Fibroblast of skin of back (primary cell): ENCODE measurements at regions not wholly inside any gene's neighbourhood (a gene's known extent, or its start where the extent isn't known, plus 50 kb on each side); places are given as distances from the start of the nearest gene placed in this dataset.

ENCODE experiments used
- DNase-seq: peaks from one replicate; pipeline ENCODE4 v3.0.0-alpha.2; 2013

DNA sequence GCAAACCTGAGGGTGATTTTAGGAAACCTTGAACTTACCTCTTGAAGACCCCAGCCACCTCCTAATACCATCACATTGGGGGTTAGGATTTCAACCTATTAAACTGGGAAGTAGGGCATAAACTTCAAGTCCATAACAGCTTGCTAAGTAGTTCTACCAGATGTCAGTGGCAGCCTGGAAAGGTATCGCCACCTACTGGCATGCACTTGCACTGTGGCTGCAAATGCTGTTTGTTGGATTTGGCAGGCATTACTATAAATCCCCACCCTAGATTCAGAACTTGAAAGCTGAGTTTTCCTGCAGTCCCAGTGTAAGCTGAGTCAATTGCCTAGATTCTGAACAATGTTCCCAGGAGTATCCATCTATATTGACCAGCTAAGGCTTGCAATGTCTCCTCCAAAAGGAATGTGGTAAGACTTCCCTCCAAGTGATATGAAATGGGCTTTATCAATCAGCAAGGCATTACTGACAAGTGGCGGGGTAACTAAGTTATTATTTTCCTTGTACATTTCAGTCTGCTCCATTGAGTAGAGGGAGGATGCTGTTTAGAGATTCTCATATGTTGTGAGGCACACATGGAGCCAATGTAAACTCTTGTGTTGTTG, 474.5 kb downstream of the PTPRC start:
- peak; percentile 60 for DNase-seq

DNA sequence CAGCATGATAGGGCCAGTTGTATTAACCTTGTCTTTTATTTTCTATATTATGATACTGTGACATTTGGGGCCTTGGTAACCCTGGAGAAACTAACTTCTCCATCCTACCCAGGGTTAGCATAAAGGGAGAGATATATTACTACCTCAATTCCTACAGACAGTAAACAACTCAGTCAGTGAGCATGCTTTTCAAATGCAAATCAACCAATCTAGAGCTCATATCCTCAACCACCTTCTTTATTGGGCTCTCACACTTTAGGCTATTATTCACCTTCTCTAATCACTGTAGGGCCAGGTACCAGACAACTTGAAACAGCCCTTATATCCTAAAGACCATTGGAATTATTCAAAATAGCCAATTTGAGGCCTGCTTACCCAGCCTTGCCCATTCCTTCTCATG, 477.6 kb downstream of the PTPRC start:
- no peak for DNase-seq

DNA sequence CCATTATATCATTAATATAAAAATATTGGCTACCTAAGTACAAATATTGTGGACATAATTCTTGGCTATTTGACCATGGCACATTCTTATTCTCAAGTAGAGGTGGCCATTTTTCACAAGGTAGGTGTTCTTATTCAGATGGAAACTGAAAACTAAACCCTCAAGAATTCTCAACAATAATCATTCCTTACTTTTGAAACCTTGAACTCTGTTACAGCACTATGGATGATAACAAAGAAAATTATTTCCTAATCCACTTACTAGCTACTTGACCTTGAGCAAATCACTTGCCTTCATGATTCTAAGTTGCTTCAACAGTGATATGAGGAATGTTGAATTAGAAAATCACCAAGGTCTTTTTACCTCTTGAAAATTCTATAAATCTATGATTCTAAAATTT, 482.2 kb downstream of the PTPRC start:
- DNase-seq: no peak

DNA sequence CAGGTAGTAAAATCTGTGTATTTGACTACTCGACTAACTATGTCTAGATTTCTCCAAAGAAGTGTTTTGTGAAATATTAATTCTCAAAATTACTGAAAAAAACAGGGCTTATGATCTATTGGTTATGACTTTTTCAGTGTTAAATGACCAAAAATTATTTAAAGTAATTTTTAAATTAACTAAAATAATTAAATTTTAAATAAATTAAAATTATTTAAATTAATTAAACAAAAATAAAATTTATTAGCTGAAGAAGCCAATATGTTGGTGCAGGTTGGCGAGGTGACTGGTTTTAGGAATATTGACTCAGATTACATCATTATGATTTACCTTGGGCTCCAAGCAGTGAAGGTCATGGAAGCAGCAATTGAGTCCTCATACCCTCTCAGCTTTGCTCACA, 483.2 kb downstream of the PTPRC start:
- DNase-seq: no peak

DNA sequence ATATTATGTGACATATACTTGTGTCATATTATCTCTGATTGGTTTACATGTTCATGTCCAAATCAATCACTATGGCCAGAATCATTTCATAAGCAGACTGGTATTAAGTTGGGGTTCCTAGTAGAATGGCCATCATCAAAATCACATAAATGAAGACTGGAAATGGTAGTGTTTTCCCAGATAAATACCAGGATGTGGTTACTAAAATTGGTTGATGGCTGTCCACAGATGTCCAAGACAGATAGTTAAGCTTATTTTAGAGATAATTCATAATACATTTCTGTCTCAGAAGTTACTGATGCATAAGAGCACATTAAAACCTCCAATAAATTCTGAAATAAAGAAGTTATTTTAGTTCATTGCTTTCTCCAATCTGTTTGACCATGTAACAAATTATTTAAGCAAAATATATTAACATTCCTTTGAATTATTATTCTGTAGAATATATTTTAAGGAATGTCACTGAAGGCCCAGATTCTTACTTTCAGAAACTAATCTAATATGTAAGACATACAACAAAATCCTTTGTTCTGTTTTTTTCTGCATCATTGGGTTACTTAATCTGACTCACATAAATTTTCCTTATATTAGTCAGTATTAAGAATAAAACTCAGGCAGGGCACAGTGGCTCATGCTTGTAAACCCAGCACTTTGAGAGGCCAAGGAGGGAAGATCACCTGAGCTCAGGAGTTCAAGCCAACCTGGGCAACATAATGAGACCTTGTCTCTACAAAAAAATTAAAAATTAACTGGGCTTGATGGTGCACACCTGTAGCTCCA, 483.9 kb downstream of the PTPRC start:
- DNase-seq: peak; percentile 55

DNA sequence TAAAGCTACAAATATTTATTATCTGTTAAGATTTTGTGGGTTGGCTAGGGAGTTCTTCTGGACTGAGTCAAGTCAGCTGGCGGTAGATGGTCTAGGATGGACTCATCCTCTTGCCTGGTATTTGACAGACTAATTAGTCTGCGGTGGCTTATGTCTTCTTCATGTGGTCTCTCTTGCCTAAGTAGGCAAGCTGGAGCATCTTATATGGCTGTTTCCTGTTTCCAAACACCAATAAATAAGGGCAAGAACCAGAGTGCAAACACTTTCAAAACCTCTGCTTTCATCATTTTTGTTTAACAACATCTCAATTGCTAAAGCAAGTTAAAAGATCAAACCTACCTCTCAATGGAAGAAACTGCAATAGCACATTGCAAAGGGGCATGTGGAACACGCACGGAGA, 484.8 kb downstream of the PTPRC start:
- peak; percentile 54 for DNase-seq

DNA sequence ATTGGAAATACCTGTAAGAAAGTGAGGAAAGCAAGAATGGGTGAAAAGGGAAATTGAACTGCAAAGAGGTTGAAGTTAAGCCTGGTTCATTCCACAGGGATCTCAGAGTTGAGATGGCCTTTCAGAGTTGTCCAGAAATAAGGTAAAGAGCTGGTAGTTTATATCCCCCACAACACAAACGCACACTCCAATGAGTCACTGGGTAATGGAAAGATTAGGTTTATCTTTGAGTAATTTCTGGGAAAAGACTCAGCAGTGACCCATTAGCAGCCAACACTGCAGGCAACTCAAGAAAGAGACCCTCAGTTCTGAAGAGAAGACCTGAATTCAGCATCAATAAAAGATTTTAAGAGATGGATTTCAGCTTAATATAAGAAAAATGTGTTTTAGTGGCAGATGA, 485.5 kb downstream of the PTPRC start:
- peak; percentile 23 for DNase-seq

DNA sequence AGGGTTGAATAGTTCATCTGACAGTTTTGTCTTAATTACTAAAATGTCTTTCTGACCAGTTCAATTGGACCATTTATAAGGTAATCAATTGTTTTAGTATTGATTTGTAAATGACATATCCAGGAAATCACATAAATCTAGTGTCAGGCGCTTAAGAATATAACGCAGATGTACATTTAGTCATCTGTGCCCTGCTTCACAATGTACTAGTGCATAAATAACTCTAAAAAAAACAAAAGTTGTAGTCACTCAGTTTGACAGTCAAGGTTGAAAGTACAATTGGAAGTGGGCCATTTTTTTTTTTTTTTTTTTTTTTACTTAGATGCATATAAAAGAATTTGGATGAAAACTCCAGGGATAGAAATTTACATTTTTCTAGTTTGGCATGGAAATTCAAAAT, 490.4 kb downstream of the PTPRC start:
- peak; percentile 1 for DNase-seq

DNA sequence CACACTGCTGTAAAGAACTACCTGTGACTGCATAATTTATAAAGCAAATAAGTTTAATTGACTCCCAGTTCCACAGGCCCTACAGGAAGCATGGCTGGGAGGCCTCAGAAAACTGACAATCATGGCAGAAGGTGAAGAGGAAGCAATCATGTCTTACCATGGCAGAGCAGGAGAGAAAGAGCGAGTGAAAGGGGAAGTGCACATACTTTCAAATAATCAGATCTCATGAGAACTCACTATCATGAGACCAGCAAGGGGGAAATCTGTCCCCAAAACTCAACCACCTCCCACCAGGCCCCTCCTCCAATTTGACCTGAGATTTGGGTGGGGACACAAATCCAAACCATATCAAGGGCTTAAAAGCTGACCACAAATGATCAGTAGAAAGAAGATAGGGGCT, 493.2 kb downstream of the PTPRC start:
- DNase-seq: no peak

DNA sequence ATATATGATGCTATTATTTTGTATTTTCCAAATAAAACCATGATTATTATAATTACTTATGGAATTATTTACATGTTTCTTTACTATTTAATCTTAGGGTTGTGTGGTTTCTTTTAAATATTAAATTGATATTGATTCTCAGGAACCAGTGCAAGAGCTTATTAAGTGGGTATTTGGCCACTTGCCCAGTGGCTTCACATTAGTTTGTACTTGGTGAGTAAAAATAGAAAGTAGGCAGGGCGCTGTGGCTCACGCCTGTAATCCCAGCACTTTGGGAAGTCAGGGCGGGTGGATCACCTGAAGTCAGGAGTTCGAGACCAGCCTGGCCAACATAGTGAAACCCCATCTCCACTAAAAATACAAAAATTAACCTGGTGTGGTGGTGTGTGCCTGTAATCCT, 497.1 kb downstream of the PTPRC start:
- DNase-seq: no peak

DNA sequence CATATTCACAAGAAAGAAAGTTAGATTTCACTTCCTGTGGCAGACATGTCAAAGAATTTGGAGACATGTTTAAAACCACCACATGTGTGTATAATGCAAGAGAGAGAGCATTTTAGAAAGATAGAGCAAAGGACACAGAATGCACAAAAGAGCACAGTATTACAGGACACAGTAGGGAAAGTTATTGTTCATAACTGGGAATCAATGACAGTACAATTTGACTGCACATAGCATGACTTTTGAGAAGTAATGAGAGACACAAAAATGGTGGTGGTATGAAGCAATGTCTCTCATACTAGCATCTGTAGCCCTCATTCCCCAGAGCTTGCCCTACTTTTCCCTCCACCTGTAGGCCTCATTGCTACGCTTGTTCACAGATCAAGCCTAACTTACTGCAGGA, 499.2 kb downstream of the PTPRC start:
- DNase-seq: no peak

DNA sequence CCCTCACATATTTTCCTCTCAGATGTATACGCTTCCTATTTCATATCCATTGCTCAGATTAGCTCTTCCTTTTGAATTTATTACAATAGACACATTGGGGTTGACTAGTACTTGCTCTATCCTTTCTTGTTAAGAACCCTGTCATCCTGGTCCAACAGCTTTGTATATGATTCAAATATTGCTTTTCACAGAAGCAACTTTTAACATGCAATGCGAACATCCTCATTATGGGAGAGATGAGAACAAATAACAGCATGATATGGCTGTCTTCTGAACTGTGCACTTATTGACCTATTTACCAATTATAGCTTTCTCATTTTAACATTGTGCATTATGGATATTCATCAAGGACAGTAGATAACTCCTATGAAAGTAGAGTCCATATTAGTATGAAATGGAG, 510.8 kb downstream of the PTPRC start:
- DNase-seq: no peak

DNA sequence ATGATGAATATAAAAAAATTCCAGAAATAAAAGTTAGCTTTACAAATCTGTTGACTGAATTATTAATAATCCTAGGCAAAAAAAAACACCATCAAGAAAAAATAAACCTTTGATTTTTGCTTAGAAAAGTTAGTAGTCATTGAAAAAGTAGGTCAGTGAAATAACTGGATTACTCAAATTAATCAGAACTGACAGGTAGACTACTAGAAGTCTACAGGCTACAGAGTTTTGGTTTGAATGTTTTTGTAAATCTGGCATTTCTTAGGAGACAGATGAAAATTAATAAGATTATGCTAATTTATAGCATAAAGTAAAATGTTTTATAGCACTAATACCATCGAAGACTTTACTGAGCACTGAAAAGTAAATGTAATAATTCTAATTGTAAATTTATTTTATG, 511.9 kb downstream of the PTPRC start:
- DNase-seq: no peak

DNA sequence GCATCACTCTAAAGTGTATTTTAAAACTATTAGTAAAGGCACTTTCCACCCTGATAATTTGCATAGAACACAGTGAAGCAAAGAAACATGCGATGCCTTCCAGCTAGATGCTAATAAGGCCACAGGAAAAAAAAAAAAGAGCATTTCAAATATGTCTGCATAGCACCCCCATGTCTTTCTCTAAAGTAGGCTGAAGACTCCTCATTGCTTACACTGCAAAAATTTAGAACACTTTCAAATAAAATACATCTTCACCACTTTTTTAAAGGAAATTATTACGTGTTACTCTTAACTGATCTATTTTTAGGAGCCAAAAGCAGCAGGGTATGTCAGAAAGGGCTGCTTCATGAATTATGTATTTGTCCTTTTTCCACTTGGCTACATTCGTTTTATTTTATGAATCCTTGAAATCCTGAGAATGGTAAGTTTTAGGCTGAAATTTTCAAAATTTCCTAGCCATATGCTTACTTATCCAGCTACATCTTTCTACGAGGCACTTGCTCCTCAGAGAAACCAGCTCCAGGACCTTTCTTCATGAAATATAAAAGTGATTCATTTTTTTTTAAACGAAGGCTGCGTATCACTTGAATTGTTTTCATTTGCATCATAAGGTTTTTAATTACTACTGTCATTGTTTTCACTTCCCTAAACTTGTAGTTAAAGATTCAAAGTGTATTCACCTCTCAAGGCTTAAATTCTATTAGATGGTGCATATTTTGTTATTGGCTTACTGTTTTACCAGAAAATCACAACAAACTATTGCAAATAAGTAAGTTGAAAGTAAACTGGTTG, 513.0 kb downstream of the PTPRC start:
- no peak for DNase-seq

DNA sequence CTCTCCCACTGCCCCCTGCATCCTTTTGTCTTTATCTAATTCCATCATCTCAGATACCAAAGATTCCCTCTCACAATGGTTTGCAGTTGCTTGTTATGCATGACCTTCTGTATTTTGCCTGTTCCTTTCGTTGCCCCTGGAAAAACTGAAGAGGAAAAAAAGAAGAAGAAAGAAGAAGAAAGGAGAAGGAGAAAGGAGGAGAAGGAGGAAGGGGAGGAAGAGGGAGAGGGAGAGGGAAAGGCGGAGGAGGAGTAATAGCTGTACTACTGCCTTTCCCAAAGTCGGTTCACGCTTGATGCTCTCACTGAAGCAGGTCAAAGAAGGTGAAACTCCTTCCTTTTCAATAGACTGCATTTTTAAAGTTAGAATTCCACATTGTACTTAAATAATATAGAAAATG, 513.8 kb downstream of the PTPRC start:
- DNase-seq: no peak

DNA sequence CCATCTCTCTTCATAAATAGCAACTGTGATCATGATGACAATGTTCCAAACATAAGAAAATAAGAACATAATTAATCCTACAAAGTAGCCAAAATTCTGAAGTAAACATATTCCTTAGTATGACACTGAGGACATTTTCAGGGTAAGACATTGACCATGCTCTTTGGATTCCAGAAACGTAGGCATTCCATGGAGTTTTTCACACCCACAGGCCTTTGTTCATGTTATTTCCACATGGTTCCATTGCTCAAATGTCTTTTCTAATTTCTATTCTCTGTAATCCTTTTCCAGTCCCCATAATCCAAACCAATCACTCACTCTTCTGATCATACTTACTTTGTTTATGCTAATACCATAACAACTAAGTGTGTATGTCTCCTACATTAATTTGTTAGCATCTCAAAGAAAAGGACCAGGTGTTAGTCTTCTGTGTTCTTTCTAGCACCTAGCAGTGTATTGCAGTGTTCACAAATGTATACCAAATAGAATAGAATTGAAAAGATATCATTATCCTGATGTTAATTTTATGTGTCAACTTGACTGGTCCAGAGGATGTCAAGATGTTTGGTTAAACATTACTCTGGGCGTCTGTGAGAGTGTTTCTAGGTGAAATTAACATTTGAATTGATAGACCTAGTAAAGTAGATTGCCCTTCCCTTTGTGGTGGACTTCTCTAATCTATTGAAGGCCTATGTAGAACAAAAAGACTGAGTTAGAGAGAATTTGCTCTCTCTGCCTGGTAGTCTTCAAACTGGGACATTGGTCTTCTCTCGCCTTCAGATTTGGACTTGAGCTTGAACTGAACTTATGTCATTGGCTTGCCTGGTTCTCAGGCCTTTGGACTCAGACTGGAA, 516.6 kb downstream of the PTPRC start:
- no peak for DNase-seq

DNA sequence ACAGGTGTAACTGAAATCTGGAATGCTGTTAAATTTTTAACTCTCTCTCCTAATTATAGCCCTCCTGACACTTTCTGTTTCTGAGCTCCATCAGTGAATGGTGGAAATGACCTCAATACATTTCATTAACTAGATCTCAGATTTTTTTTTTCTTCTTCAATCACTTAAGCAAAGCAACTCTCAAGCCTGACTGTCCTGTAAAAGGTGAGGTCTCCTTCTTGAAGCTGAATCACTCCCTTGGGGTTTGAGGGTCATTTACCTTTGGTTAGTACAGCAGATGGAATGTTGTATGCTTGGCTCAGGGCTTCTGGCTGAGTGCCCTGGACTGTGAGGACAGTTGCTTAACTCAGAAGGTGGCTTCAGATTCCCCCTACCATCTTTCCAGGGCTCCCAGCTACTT, 518.7 kb downstream of the PTPRC start:
- no peak for DNase-seq

DNA sequence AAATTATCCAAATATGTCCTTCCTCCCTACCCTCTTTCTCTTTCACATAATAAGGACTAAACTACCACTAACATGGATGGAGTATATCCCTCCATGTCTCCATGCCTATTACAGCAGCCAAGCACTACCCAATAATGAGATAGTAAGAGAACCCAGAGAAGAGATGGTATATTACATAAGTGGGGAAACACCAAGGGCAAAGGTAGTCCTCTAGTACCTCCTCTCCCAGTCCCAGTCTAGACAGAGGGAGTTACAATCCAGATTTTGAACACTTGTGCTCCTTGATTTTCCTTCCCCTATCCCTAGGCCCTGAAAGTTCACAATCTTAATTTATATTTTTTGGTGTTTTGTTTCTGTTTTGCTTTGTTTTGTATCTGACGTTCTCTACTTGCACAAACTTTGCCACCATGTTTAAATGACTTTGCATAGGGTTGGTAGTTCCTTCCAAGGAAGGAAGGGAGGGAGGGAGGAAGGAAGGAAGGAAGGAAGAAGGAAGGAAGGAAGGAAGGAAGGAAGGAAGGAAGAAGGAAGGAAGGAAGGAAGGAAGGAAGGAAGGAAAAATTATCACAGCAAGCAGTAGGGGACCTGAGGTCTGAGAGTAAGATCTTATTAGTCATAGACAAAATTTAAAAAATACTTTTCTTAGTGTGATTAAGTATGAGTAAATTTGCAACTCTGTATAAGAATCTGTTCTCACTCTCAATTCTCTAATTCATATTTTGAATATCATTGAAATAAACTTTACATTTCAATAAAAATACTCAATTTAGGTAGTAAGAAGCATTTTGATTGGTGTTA, 521.9 kb downstream of the PTPRC start:
- DNase-seq: no peak

DNA sequence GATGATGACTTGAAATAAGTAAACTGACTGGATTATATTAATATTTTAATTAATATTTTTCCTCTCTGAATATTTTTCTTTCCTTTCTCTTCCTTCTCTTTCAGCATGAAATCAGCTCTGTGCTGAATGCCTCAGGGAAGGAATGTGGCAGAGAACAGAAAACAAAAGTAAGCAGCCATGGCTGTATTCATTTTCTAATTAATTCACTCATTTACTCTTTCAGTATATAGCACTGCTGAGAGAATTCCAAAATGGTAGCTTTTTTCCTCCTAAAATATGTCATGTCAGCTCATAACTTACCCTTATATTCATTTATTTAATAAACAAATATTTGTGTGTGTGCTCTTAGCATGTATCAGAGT, 522.5 kb downstream of the PTPRC start:
- DNase-seq: no peak

DNA sequence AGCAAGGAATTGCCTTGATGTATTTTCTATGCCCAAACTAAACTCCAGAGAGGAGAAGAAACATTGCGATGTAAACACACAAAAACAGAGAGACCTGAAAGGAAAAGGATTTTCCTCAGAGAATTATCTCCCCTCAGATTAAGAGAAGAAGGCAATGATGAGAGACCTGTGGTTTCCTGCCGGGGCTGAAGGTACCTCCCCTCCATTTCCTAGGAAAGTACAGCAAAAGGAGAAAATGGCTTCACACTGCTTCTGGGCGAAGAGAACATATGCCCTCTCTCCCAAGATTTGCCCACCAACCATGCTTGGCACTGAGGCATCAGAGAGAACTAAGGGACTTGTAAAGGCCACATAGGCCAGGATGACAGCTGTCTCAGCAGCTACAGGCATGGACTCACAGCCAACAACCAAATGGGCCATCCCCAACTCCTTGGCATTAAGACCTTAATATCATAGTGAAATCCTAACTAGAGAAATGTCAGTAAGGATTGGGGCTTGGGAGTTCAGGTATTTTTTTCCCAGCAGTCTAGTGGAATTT, 523.0 kb downstream of the PTPRC start:
- no peak for DNase-seq

DNA sequence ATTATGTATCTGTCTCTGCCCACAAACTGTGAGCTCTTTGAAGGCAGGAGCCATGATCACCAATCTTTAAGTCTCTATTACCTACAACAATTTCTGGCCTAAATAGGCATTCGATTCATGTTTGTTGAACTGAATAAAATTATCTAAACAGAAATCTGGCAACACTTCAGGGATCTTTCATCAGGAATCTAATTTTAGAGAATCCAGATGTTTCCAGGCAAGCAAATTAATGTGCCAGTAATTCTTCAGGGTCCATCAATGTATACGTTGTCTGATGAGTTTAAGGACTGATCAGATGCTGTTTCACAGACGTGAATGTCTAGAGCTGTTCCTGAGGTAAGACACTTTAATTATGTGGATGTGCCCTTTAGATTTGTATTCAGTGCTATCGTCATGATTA, 524.4 kb downstream of the PTPRC start:
- no peak for DNase-seq

DNA sequence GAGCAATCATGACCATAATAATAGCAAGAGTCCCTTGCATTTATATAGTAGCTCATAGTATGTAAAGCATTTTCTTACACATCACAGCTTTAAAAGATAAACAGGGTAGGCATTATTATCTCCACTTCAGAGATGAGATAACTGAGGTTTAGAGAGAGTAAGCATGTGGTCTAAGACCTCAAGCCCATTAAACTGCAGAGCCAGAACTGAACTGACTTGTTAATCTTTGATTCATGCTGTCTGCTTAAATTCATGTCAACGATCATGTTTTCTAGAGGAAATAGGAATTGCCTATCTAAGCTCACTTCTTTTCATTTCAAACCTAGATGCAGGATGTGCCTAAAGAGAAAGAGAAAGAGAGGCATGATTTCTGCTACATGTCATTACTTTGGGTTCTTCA, 524.8 kb downstream of the PTPRC start:
- no peak for DNase-seq
